Mucosa of descending colon (tissue), 3 donors: ENCODE measurements at regions not wholly inside any gene's neighbourhood (a gene's known extent, or its start where the extent isn't known, plus 50 kb on each side); places are given as distances from the start of the nearest gene placed in this dataset.
"Not testable (repeated sequence)": the region's sequence is repeated elsewhere in the genome, so short reads cannot be mapped to it uniquely, and the experiment has no call there.

Experiments used
- ATAC-seq: fragments of 200-7000 bp; cut with Tn5 transposase; one replicate; pipeline ENCODE4 v1.9.1; 2020; ENCODE audit warnings: mild to moderate bottlenecking, moderate library complexity
- DNase-seq, 3 donors: peaks; one replicate each; pipeline ENCODE4 v3.0.0-alpha.2; 2020
- H3K36me3 ChIP-seq: fragments of 200-600 bp; one replicate; pipeline ENCODE4 v1.8.0; 2021; ENCODE audit warnings: low read depth, mild to moderate bottlenecking
- H3K4me1 ChIP-seq: fragments of 200-600 bp; one replicate; pipeline ENCODE4 v1.8.0; 2021; ENCODE audit warnings: low read depth, mild to moderate bottlenecking
- H3K4me3 ChIP-seq: fragments of 200-600 bp; one replicate; pipeline ENCODE4 v1.8.0; 2021; ENCODE audit warnings: mild to moderate bottlenecking
- H3K9me3 ChIP-seq: fragments of 200-600 bp; one replicate; pipeline ENCODE4 v1.8.0; 2021; ENCODE audit warnings: mild to moderate bottlenecking
- CTCF ChIP-seq: fragments of 200-600 bp; IDR thresholded peaks from one replicate; pipeline ENCODE4 v1.8.0; 2022; ENCODE audit warnings: antibody characterized with exemption, mild to moderate bottlenecking
- intact Hi-C, 2 donors: fragments of 100-400 bp; cut with DNase I in 1 of 2; cut with micrococcal nuclease in 1 of 2; formaldehyde crosslinking; loops; one replicate each; pipeline versions ENCODE4 v1.11.0 to v1.11.1; 2022; cut with DNase I, micrococcal nuclease
- donor health status: DM: no; HTN: no; CAD: no; lungs with moderate emphysema.
- donor health status: DM: no; HTN: no; CAD: no.
- donor health status: DM: no; HTN: yes; CAD: no.

GRCh38 chr13:50426927-50427326 lies 411.7 kb downstream of the KCNRG start:
- no peak for TF ChIP-seq CTCF
- H3K9me3 ChIP-seq: no peaks in the 10 kb centered on the region
- H3K4me3 ChIP-seq: no peak overlapping the region
- ATAC-seq (no peak), DNase-seq (no peak)
- no peaks in the 10 kb centered on the region for H3K36me3 ChIP-seq
- no peaks in the 10 kb centered on the region for H3K4me1 ChIP-seq
- intact Hi-C loops: no loop called here

- H3K9me3 ChIP-seq, H3K4me1 ChIP-seq, DNase-seq, H3K36me3 ChIP-seq, intact Hi-C loops, H3K4me3 ChIP-seq: not testable (repeated sequence)
- peak; percentile 19 for ATAC-seq
These were observed 412.3 kb downstream of the KCNRG start for GRCh38 chr13:50427511-50427910.

GRCh38 chr13:50428183-50428877 lies 413.1 kb downstream of the KCNRG start:
- intact Hi-C loops: no loop called here

GRCh38 chr13:50435011-50435410 lies 408.5 kb downstream of the DLEU7 start:
- no peak for ATAC-seq
- intact Hi-C loops: no loop called here

More at GRCh38 chr13:50428183-50428877, 413.1 kb downstream of the KCNRG start:
- ATAC-seq (no peak), DNase-seq (no peak)
- Histone ChIP-seq H3K9me3 (no peaks in the 10 kb centered on the region), H3K36me3 (no peaks in the 10 kb centered on the region), H3K4me1 (no peaks in the 10 kb centered on the region), H3K4me3 (no peak overlapping the region)
- TF ChIP-seq CTCF: no peak

GRCh38 chr13:50437252-50437651 lies 406.2 kb downstream of the DLEU7 start:
- TF ChIP-seq CTCF: no peak
- Histone ChIP-seq H3K4me1 (no peaks in the 10 kb centered on the region), H3K4me3 (no peak overlapping the region), H3K9me3 (no peaks in the 10 kb centered on the region), H3K36me3 (no peaks in the 10 kb centered on the region)
- ATAC-seq (no peak), DNase-seq (no peak)
- intact Hi-C loops: no loop called here

More at GRCh38 chr13:50435011-50435410, 408.5 kb downstream of the DLEU7 start:
- H3K4me3 ChIP-seq: no peak overlapping the region
- no peak for DNase-seq
- H3K9me3 ChIP-seq: no peaks in the 10 kb centered on the region
- H3K4me1 ChIP-seq: no peaks in the 10 kb centered on the region
- no peak for TF ChIP-seq CTCF
- H3K36me3 ChIP-seq: no peaks in the 10 kb centered on the region

- no peaks in the 10 kb centered on the region for H3K36me3 ChIP-seq
- H3K9me3 ChIP-seq: no peaks in the 10 kb centered on the region
- ATAC-seq (no peak), DNase-seq (no peak)
- no peak for TF ChIP-seq CTCF
- intact Hi-C loops: no loop called here
- no peaks in the 10 kb centered on the region for H3K4me1 ChIP-seq
- no peak overlapping the region for H3K4me3 ChIP-seq
These were observed 405.1 kb downstream of the DLEU7 start for GRCh38 chr13:50438351-50438750.
